ENCODE measurements at regions not wholly inside any gene's neighbourhood (a gene's known extent, or its start where the extent isn't known, plus 50 kb on each side); places are given as distances from the start of the nearest gene placed in this dataset.

DNA sequence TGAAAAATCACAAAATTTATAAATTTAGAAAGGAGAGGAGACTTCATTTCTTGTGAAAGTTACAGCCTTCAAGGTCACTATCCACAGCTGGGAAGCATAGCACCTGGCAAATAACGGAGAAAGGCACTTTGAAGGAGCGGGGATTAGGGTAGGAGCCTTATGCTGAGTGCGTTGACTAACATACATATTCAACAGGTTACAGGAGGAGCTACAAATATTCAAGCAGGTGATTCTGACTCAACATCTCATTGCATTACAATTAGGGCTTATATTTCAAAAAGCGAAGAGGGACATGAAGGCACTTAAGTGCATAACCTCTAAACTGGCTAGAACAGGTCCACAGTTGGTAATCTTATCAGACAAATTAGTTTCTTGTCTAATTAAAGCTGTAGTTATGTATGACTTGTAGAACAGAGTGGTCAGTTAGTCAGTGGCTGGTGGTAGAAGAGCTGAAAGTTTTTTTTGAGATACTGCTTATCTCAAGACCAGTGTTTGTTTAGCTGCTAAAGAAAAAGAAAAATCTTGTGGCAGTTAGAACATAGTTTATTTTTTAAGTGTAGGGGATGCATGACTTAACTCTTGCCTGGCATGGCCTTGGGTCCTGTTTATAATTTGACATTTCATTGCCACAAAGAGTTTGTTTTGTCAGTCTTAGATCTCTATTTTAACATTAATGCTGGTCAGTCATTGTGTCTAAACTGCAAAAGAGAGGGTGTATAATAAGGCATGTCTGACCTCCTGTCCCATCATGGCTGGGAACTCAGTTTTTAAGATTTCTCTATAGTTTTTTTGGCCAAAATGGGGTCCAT is 311.5 kb downstream of the DUSP10 start:
- H3K36me3 ChIP-seq (ENCODE audit: control insufficient read depth, insufficient read depth, low read length) = no peaks in the 10 kb centered on the region
- no peak overlapping the region for H3K27ac ChIP-seq (ENCODE audit: low read depth, low read length)
- H3K27me3 ChIP-seq (ENCODE audit: control insufficient read depth, insufficient read depth, low read length) = no peaks in the 10 kb centered on the region
- WGBS (ENCODE audit: insufficient coverage) = 100% methylated on average over 1 of the region's 4 CpGs
- H3K4me3 ChIP-seq (ENCODE audit: low read depth, low read length) = no peak overlapping the region
- no peaks in the 10 kb centered on the region for H3K4me1 ChIP-seq (ENCODE audit: control insufficient read depth, insufficient read depth, low read length)
- H3K9me3 ChIP-seq (ENCODE audit: control insufficient read depth, insufficient read depth, low read length) = no peaks in the 10 kb centered on the region
- DNase-seq (ENCODE audit: low read depth in 4 of 6, low spot score in 6 of 6) = no peak

DNA sequence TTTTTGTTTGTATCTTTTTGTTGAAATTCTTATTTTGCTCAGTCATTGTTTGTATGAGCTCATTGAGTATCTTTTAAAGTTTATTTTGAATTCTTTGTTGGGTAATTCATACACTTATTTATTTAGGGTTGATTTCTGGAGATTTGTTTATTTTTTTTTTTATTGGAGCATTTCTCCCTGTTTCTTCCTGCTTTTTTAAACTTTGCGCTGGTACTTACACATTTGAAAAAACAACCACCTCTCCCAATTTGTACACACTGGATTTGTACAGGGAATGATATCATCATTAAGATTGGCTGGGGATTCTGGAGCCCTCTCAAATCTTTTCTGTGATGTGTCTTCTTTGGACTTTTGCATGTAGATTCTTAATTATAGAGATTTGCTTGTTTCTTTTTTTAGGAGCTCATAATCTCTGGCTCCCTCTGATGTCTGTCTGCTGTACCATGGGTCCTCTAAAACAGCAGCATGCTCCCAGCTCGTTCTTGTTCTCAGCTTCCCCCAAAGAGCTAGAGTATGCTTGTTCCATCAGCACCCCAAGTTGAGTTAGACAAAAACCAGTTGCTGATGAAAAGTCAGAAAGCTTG is 310.7 kb downstream of the DUSP10 start:
- Histone ChIP-seq H3K4me1 (ENCODE audit: control insufficient read depth, insufficient read depth, low read length) (no peaks in the 10 kb centered on the region), H3K4me3 (ENCODE audit: low read depth, low read length) (no peak overlapping the region), H3K36me3 (ENCODE audit: control insufficient read depth, insufficient read depth, low read length) (no peaks in the 10 kb centered on the region), H3K27ac (ENCODE audit: low read depth, low read length) (no peak overlapping the region), H3K27me3 (ENCODE audit: control insufficient read depth, insufficient read depth, low read length) (peaks cover 2% of the 10 kb centered on the region), H3K9me3 (ENCODE audit: control insufficient read depth, insufficient read depth, low read length) (no peaks in the 10 kb centered on the region)
- 67% methylated on average over 1 of the region's 2 CpGs for WGBS (ENCODE audit: insufficient coverage)
- peak in 1 of 6 donors; percentile 17 for DNase-seq (ENCODE audit: low read depth in 4 of 6, low spot score in 6 of 6)

DNA sequence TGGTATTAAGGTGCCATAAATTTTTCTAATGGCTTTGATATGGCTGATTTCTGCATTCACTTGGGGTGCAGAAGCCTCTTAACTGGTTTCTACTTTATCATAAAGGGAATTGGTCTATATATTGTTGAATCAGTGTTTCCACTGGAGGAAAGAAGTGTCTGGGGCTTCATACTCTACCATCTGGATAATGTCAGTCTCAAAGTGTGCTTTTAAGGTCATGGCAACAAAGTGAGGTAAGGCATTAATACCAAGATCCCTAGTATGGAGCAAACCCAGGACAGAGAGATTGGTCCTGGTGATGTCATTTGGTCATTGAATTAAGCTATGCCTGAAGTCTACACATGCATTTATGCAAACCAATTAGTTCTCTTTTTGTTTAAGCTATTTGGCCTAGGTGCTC is 309.9 kb downstream of the DUSP10 start:
- H3K27ac ChIP-seq (ENCODE audit: low read depth, low read length) = no peak overlapping the region
- DNase-seq (ENCODE audit: low read depth in 4 of 6, low spot score in 6 of 6) = no peak

DNA sequence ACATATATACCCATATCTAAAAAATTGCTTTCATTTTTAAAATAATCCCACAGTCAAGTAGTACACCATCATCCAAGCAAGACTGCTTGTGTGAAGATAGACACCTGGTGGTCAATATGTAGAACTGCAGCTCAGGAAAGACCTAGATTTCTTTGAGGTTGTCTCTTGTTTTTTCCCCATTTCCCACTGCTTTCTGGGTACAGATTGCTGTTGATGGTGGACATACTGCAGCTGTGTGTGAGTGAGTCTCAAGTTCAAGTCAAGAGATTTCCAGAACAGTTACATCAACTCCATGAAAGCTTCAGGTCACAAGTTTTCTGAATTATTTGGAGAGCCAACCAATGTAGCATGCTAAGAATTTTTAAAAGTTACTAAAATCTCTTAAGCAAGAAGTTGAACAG is 306.4 kb downstream of the DUSP10 start:
- Histone ChIP-seq H3K4me3 (ENCODE audit: low read depth, low read length) (no peak overlapping the region), H3K27me3 (ENCODE audit: control insufficient read depth, insufficient read depth, low read length) (peaks cover 2% of the 10 kb centered on the region), H3K9me3 (ENCODE audit: control insufficient read depth, insufficient read depth, low read length) (no peaks in the 10 kb centered on the region), H3K36me3 (ENCODE audit: control insufficient read depth, insufficient read depth, low read length) (no peaks in the 10 kb centered on the region), H3K4me1 (ENCODE audit: control insufficient read depth, insufficient read depth, low read length) (no peaks in the 10 kb centered on the region), H3K27ac (ENCODE audit: low read depth, low read length) (no peak overlapping the region)
- peak in 4 of 6 donors; percentile 19 to 84 (median 43) for DNase-seq (ENCODE audit: low read depth in 4 of 6, low spot score in 6 of 6)

More for the DNA sequence above, 309.9 kb downstream of the DUSP10 start:
- no peak overlapping the region for H3K4me3 ChIP-seq (ENCODE audit: low read depth, low read length)
- H3K27me3 ChIP-seq (ENCODE audit: control insufficient read depth, insufficient read depth, low read length) = peaks cover 2% of the 10 kb centered on the region
- no peaks in the 10 kb centered on the region for H3K36me3 ChIP-seq (ENCODE audit: control insufficient read depth, insufficient read depth, low read length)
- no peaks in the 10 kb centered on the region for H3K4me1 ChIP-seq (ENCODE audit: control insufficient read depth, insufficient read depth, low read length)
- H3K9me3 ChIP-seq (ENCODE audit: control insufficient read depth, insufficient read depth, low read length) = no peaks in the 10 kb centered on the region

DNA sequence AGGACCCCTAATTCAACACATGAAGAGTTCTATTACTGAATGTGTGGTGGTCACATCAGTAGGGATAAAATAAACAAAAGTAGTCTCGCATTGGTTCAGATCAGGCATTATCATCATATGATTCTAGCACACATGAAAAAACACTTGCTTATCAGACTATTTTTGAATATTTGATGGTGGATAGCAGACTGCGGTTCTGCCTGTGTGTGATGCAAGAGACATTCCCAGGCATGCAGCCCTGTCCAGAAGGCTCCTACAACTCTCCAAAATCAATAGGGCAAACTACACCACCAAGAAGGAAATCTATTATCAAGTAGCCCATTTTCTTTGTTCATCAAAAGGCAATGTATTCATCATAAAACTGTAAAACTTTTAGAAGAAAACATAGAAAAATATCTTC is 304.7 kb downstream of the DUSP10 start:
- WGBS (ENCODE audit: insufficient coverage) = no CpG with 5 or more reads among the region's 2 CpGs
- Histone ChIP-seq H3K4me3 (ENCODE audit: low read depth, low read length) (no peak overlapping the region), H3K4me1 (ENCODE audit: control insufficient read depth, insufficient read depth, low read length) (no peaks in the 10 kb centered on the region), H3K36me3 (ENCODE audit: control insufficient read depth, insufficient read depth, low read length) (no peaks in the 10 kb centered on the region), H3K9me3 (ENCODE audit: control insufficient read depth, insufficient read depth, low read length) (no peaks in the 10 kb centered on the region), H3K27ac (ENCODE audit: low read depth, low read length) (no peak overlapping the region), H3K27me3 (ENCODE audit: control insufficient read depth, insufficient read depth, low read length) (peaks cover 4% of the 10 kb centered on the region)
- no peak for DNase-seq (ENCODE audit: low read depth in 4 of 6, low spot score in 6 of 6)

DNA sequence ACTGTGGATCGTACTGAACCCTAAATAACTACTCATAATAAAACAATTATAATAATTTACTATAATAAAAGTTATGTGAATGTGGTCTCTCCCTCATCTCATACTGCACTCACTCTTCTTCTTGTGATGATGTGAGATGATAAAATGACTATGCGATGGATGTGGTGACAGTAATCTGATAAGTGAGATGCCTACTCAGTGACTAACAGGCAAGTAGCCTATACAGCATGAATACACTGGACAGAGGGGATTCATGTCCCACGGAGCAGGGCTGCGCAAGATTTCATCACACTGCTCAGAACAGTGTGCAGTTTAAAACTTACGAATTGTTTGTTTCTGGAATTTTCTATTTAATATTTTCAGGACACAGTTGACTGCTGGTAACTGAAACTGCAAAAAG is 304.0 kb downstream of the DUSP10 start:
- Histone ChIP-seq H3K27me3 (ENCODE audit: control insufficient read depth, insufficient read depth, low read length) (peaks cover 4% of the 10 kb centered on the region), H3K4me1 (ENCODE audit: control insufficient read depth, insufficient read depth, low read length) (no peaks in the 10 kb centered on the region), H3K27ac (ENCODE audit: low read depth, low read length) (no peak overlapping the region), H3K4me3 (ENCODE audit: low read depth, low read length) (no peak overlapping the region), H3K36me3 (ENCODE audit: control insufficient read depth, insufficient read depth, low read length) (no peaks in the 10 kb centered on the region), H3K9me3 (ENCODE audit: control insufficient read depth, insufficient read depth, low read length) (no peaks in the 10 kb centered on the region)
- no peak for DNase-seq (ENCODE audit: low read depth in 4 of 6, low spot score in 6 of 6)
- no CpG with 5 or more reads among the region's 5 CpGs for WGBS (ENCODE audit: insufficient coverage)

DNA sequence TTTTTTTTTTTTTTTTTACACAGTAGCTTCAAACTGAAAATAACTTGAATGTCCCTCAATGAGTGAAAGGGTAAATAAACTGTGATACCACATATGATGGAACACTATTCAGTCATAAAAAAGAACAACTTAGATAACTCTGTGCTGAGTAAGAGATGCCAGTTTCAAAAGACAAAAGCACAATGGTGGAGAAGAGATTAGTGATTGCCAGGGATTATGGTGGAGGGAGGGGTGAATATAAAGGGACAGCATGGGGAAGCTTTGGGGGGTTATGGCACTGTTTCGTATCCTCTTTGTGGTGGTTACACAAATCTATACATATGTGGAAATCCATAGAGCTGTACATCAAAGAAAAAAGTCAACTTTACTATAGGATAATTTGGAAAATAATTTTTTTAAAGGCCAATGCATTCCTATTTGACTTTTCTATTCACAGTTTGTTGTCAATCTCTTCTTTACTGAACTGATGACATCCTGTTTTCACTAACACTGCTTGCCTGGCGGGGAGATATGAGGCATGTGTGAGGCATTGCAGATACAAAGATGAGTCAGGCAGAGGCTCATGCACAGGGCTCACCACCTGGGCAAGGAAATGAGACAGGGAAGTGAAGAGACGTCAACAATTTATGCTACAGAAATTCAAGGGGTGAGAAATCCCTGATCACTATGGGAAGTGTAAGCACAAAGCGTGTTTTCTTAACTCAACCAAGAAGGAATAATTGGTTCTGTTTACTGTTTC is 302.7 kb downstream of the DUSP10 start:
- WGBS (ENCODE audit: insufficient coverage) = 90% methylated on average over 2 of the region's 4 CpGs
- Histone ChIP-seq H3K27me3 (ENCODE audit: control insufficient read depth, insufficient read depth, low read length) (peaks cover 4% of the 10 kb centered on the region), H3K36me3 (ENCODE audit: control insufficient read depth, insufficient read depth, low read length) (no peaks in the 10 kb centered on the region), H3K4me1 (ENCODE audit: control insufficient read depth, insufficient read depth, low read length) (no peaks in the 10 kb centered on the region), H3K27ac (ENCODE audit: low read depth, low read length) (no peak overlapping the region), H3K9me3 (ENCODE audit: control insufficient read depth, insufficient read depth, low read length) (no peaks in the 10 kb centered on the region), H3K4me3 (ENCODE audit: low read depth, low read length) (no peak overlapping the region)
- DNase-seq (ENCODE audit: low read depth in 4 of 6, low spot score in 6 of 6) = no peak

DNA sequence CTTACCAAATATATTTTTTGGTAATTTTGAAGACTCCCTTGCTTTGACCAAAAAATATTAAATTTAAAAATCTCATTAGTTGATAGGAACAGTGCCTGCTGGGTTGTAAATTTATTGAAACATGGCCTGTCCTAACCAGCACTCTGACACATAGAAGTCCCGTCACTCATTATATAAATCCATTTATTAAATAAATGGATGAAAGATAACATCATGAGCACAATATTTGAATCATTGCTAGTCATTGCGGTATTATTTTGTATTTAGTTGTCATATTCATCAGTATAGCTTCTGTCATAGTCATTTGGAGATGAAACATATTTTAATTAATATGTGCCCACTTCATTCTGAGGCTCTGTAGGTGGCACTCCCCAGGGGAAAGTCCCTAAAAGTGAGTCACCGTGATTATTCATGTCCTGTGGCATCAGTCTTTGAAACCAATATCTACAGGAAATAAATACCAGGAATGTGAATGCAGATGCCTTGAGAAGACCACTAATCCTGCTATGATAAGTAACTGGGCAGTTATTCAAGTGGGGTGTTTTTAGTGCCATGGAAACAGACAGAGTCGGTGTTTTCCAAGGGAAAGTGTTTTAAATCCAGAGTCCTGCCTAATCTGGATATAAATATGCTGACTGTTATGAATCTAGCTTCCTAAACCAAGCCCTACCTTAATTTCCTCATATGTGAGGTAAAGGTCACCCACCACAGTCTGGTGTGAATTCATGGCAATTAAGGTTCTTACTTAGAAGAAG is 302.0 kb downstream of the DUSP10 start:
- H3K4me1 ChIP-seq (ENCODE audit: control insufficient read depth, insufficient read depth, low read length) = no peaks in the 10 kb centered on the region

DNA sequence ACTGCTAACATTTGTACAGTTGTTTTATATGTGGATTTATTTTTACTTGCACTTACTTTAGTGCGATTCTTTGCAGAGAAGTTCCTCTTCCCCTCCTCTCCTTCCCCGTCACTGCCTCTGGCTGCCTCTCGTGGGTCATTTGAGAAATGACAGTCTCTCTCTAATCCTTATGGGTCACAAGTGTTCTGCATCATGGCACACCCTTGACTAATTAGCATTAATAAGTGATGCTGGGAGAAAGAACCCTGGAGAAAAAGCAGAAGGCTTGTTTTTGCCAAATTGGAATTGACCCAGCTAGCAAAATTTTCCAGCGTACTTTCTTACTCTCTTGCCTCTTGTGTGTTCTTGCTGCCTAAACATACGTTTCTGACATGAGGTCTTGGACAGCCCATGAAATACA is 301.2 kb downstream of the DUSP10 start:
- H3K9me3 ChIP-seq (ENCODE audit: control insufficient read depth, insufficient read depth, low read length) = no peaks in the 10 kb centered on the region
- H3K27ac ChIP-seq (ENCODE audit: low read depth, low read length) = no peak overlapping the region
- H3K36me3 ChIP-seq (ENCODE audit: control insufficient read depth, insufficient read depth, low read length) = no peaks in the 10 kb centered on the region
- peaks cover 2% of the 10 kb centered on the region for H3K27me3 ChIP-seq (ENCODE audit: control insufficient read depth, insufficient read depth, low read length)
- WGBS (ENCODE audit: insufficient coverage) = 35% methylated on average over 2 of the region's 5 CpGs
- H3K4me1 ChIP-seq (ENCODE audit: control insufficient read depth, insufficient read depth, low read length) = no peaks in the 10 kb centered on the region
- no peak overlapping the region for H3K4me3 ChIP-seq (ENCODE audit: low read depth, low read length)
- peak in 2 of 6 donors; percentile 47 to 71 for DNase-seq (ENCODE audit: low read depth in 4 of 6, low spot score in 6 of 6)

More for the DNA sequence above, 302.0 kb downstream of the DUSP10 start:
- no peak overlapping the region for H3K4me3 ChIP-seq (ENCODE audit: low read depth, low read length)
- H3K36me3 ChIP-seq (ENCODE audit: control insufficient read depth, insufficient read depth, low read length) = no peaks in the 10 kb centered on the region
- DNase-seq (ENCODE audit: low read depth in 4 of 6, low spot score in 6 of 6) = peak in 1 of 6 donors; percentile 32
- H3K27me3 ChIP-seq (ENCODE audit: control insufficient read depth, insufficient read depth, low read length) = peaks cover 4% of the 10 kb centered on the region
- H3K27ac ChIP-seq (ENCODE audit: low read depth, low read length) = no peak overlapping the region
- WGBS (ENCODE audit: insufficient coverage) = no CpG with 5 or more reads among the region's 4 CpGs
- H3K9me3 ChIP-seq (ENCODE audit: control insufficient read depth, insufficient read depth, low read length) = no peaks in the 10 kb centered on the region
